GM13977 (cell line): ENCODE measurements at regions not wholly inside any gene's neighbourhood (a gene's known extent, or its start where the extent isn't known, plus 50 kb on each side); places are given as distances from the start of the nearest gene placed in this dataset.

Experiments
- DNase-seq: peaks from one replicate; pipeline ENCODE4 v3.0.0; 2012; ENCODE audit warnings: low spot score
- CTCF ChIP-seq: IDR thresholded peaks from 2 replicates; pipeline ENCODE4 v1.5.1; 2012; ENCODE audit warnings: mild to moderate bottlenecking, control low read depth; ENCODE audit not compliant: insufficient read depth; ENCODE audit errors: extremely low read depth, missing control alignments
- in situ Hi-C: fragments of 300-500 bp; cut with MboI; formaldehyde crosslinking; loops from one replicate; pipeline ENCODE4 v1.12.0; 2022; ENCODE audit warnings: low sequenced_read_pairs, low pct_unique_long_range_greater_than_20kb, mixed read lengths, inconsistent platforms; ENCODE audit not compliant: unreplicated experiment

GRCh38 chr22:27099946-27100722 lies 442.7 kb downstream of the MIAT start:
- in situ Hi-C loops = no loop called here
- DNase-seq = no peak
- no peak for TF ChIP-seq CTCF

DNA sequence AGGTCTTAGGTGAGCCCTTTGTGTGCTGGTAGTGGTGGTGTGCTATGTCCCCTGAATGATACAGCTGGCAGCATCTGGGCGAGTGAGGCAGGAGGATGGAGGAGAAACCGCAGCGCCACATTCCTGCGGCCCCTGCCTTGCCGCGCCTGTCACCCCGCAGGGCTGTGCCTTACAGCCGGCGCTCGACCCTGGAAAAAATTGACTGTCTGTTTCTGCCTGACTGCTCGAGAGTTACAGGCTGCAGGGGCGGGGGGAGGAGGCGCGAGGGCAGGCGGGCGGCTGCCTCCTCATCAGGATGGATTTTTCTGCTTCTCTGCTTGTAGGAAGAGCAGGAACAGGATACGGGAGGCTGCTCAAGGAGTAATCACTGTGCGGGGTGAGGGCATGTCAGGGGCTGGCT lies 443.4 kb downstream of the MIAT start:
- DNase-seq = no peak
- in situ Hi-C loops = no loop called here
- no peak for TF ChIP-seq CTCF

- TF ChIP-seq CTCF = no peak
- in situ Hi-C loops = no loop called here
- no peak for DNase-seq
Observed at GRCh38 chr22:27101288-27101687, 443.9 kb downstream of the MIAT start.

DNA sequence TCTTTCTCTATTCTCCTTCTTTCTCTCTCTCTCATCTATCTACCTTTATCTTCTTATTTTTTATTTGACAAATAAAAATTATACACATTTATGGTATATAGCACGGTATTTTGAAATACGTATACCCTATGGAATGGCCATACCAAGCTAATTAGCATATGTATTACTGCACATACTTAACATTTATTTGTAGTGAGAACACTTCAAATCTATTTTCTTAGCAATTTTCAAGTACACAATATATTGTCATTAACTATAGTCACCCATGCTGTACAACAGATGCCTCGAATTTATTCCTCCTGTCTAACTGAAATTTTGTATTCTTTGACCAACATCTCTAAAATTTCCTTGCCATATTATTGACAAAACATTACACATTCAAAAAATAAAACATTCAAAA lies 447.1 kb downstream of the MIAT start:
- DNase-seq = no peak
- in situ Hi-C loops = no loop called here
- TF ChIP-seq CTCF = no peak

DNA sequence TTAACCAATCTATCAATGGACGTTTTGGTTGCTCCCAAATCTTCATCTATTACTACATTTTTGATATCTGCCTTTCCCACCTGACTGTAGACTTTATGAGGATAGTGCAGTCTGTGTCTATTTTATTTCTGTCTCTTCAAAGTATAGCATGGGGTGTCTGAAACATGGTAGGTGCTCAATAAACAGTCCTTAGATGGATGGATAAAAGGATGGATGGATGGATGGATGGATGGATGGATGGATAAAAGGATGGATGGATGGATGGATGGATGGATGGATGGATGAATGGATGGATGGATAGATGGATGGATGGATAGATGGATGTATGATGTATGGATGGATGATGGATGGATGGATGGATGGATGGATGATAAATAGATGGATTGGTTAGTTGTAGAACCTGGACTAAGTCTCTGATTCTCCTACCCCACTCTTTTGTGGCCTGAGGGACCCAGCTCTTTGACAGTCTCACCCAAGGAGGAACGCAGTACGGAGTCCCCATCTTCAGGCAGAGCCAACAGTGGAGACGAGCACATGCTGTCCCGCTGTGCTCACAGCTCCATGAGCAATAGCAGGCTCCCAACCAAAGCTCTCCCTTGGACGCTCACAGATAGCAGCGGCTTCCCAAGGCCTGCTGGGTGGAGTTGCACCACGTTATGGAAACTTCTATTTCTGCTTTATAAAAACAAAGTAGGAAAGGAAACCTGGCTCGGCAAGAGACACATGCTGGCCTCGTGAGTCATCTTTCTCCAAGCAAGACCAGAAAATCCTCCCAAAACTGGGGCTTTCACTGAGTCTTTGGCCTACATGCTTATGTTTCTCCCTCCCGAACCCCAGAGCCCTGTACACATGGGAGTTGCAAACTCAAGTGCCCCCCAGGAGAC lies 448.0 kb downstream of the MIAT start:
- TF ChIP-seq CTCF = no peak
- in situ Hi-C loops = no loop called here
- no peak for DNase-seq

GRCh38 chr22:27106985-27107384 lies 449.6 kb downstream of the MIAT start:
- no peak for TF ChIP-seq CTCF
- in situ Hi-C loops = no loop called here

More at GRCh38 chr22:27106985-27107384, 449.6 kb downstream of the MIAT start:
- no peak for DNase-seq
